HCT116 (cell line): ENCODE measurements at regions not wholly inside any gene's neighbourhood (a gene's known extent, or its start where the extent isn't known, plus 50 kb on each side); places are given as distances from the start of the nearest gene placed in this dataset.

ENCODE experiments used
- ATAC-seq: fragments of 200-7000 bp; cut with Tn5 transposase; 2 replicates; pipeline ENCODE4 v1.9.1; 2020; ENCODE audit warnings: mild to moderate bottlenecking, moderate library complexity
- BruUV-seq: library from RNA; stranded (reverse); fragments of 400-500 nt; replicated peaks from 2 replicates; lab custom pipeline; 2021; lab: Mats Ljungman, UMichigan
- CTCF ChIA-PET: fragments of 300-600 bp; sonication (Branson Sonifier 250); formaldehyde crosslinking; loops from one replicate; lab custom pipeline; 2021; ENCODE audit warnings: antibody characterized with exemption; lab: Charles Lee
- POLR2A ChIA-PET: fragments of 300-600, 350-600 bp; sonication (Branson Sonifier 250); formaldehyde crosslinking; loops from one replicate; lab custom pipeline; 2021; ENCODE audit warnings: antibody characterized with exemption; lab: Charles Lee
- RAD21 ChIA-PET, 2 experiments: fragments of 300-600 bp; sonication (Branson Sonifier 250); formaldehyde crosslinking; loops; one replicate each; lab custom pipeline; 2023; ENCODE audit warnings: low total read pairs in 2 of 2; ENCODE audit not compliant: uncharacterized antibody in 2 of 2, unreplicated experiment in 2 of 2, low non-redundant PET in 1 of 2; lab: Charles Lee
- DNase-seq: peaks from one replicate; pipeline ENCODE4 v3.0.0-alpha.2; 2010; ENCODE audit warnings: low read depth, low spot score
- H2AFZ ChIP-seq: fragments of 200-600 bp; shearing (Covaris generic), sonication (generic); 2 replicates; pipeline ENCODE4 v1.6.1; 2017; ENCODE audit warnings: low read depth, mixed run types, mixed read lengths, antibody characterized with exemption, low read length; ENCODE audit not compliant: poor library complexity, severe bottlenecking
- H3K27ac ChIP-seq: 2 replicates; pipeline ENCODE4 v1.5.1; 2012; ENCODE audit warnings: low read depth, low read length
- H3K27me3 ChIP-seq: fragments of 200-600 bp; sonication (generic); 2 replicates; pipeline ENCODE4 v1.6.1; 2016; ENCODE audit warnings: mixed run types, low read length, mixed read lengths; ENCODE audit not compliant: insufficient read depth
- H3K36me3 ChIP-seq, 2 experiments: fragments of 200-500 bp in 1 of 2; fragments of 200-600 bp in 1 of 2; sonication (Bioruptor generic) in 1 of 2; sonication (generic) in 1 of 2; 2 replicates each; pipeline versions ENCODE4 v1.5.1 to v1.6.1; 2014 to 2016; ENCODE audit warnings: low read length in 2 of 2, inconsistent platforms in 1 of 2, mixed read lengths in 1 of 2, mixed run types in 1 of 2; ENCODE audit not compliant: insufficient read depth in 2 of 2, control insufficient read depth in 1 of 2
- H3K4me1 ChIP-seq, 2 experiments: fragments of 200-600 bp in 1 of 2; sonication (generic) in 1 of 2; 2 replicates each; pipeline versions ENCODE4 v1.5.1 to v1.6.1; 2012 to 2017; ENCODE audit warnings: low read length in 2 of 2, inconsistent platforms in 1 of 2, mild to moderate bottlenecking in 1 of 2, mixed read lengths in 1 of 2, mixed run types in 1 of 2, moderate library complexity in 1 of 2; ENCODE audit not compliant: insufficient read depth in 2 of 2, control insufficient read depth in 1 of 2
- H3K4me2 ChIP-seq: fragments of 200-600 bp; sonication (generic); 2 replicates; pipeline ENCODE4 v1.6.1; 2017; ENCODE audit warnings: mixed run types, low read length, mixed read lengths
- H3K4me3 ChIP-seq, 2 experiments: fragments of 200-600 bp in 1 of 2; sonication (generic) in 1 of 2; replicated peaks in 1 of 2; 2 replicates each; pipeline ENCODE4 v1.5.1; 2011 to 2016; ENCODE audit warnings: low read length in 2 of 2, control low read depth in 1 of 2, low read depth in 1 of 2, mild to moderate bottlenecking in 1 of 2, mixed read lengths in 1 of 2, mixed run types in 1 of 2
- H3K79me2 ChIP-seq: fragments of 200-600 bp; sonication (generic); 2 replicates; pipeline ENCODE4 v1.6.1; 2017; ENCODE audit warnings: mild to moderate bottlenecking, mixed run types, low read length, moderate library complexity, mixed read lengths; ENCODE audit not compliant: insufficient read depth
- H3K9ac ChIP-seq: fragments of 200-600 bp; sonication (generic); 2 replicates; pipeline ENCODE4 v1.6.1; 2016; ENCODE audit warnings: low read length, mixed read lengths
- H3K9me2 ChIP-seq: fragments of 200-600 bp; sonication (generic), shearing (Covaris generic); 2 replicates; pipeline ENCODE4 v1.6.1; 2017; ENCODE audit warnings: mixed run types, mild to moderate bottlenecking, moderate library complexity; ENCODE audit not compliant: insufficient read depth
- H3K9me3 ChIP-seq, 2 experiments: fragments of 200-500 bp in 1 of 2; fragments of 200-600 bp in 1 of 2; sonication (Bioruptor generic) in 1 of 2; sonication (generic) in 1 of 2; 2 replicates each; pipeline ENCODE4 v1.6.1; 2014 to 2017; ENCODE audit warnings: low read length in 2 of 2, mixed read lengths in 2 of 2, inconsistent platforms in 1 of 2, low read depth in 1 of 2, mild to moderate bottlenecking in 1 of 2, mixed run types in 1 of 2, moderate library complexity in 1 of 2; ENCODE audit not compliant: control insufficient read depth in 1 of 2, insufficient read depth in 1 of 2
- H4K20me1 ChIP-seq: fragments of 200-600 bp; sonication (generic), shearing (Covaris generic); 2 replicates; pipeline ENCODE4 v1.6.1; 2017; ENCODE audit warnings: mixed run types, mild to moderate bottlenecking, moderate library complexity; ENCODE audit not compliant: insufficient read depth
- CTCF ChIP-seq, 3 experiments: fragments of 200-600 bp in 1 of 3; sonication (generic) in 1 of 3; IDR thresholded peaks in 2 of 3; conservative IDR thresholded peaks in 1 of 3; 2 replicates each; pipeline ENCODE4 v1.5.1; 2012 to 2017; ENCODE audit warnings: low read depth in 2 of 3, low read length in 2 of 3, antibody characterized with exemption in 1 of 3, borderline replicate concordance in 1 of 3, control low read depth in 1 of 3, mild to moderate bottlenecking in 1 of 3, mixed read lengths in 1 of 3, mixed run types in 1 of 3, moderate library complexity in 1 of 3; ENCODE audit not compliant: insufficient read depth in 1 of 3
- ZFX ChIP-seq: fragments of 450-650 bp; IDR thresholded peaks from 2 replicates; pipeline ENCODE4 v1.6.1; 2017
- ZNF274 ChIP-seq: fragments of 200-500 bp; sonication (Bioruptor generic); IDR thresholded peaks from 2 replicates; pipeline ENCODE4 v1.6.1; 2014; ENCODE audit warnings: mild to moderate bottlenecking, low read depth, low read length, inconsistent platforms
- intact Hi-C: fragments of 100-400 bp; cut with micrococcal nuclease; formaldehyde crosslinking; loops from 2 replicates; pipeline ENCODE4 v1.10.0; 2022
- TF ChIP-seq, protein P1 (sequence below): IDR thresholded peaks from 2 replicates; pipeline ENCODE4 v1.6.1; 2011; ENCODE audit warnings: mild to moderate bottlenecking, low read length, moderate library complexity; ENCODE audit not compliant: insufficient replicate concordance; ENCODE audit errors: extremely low read depth

DNA sequence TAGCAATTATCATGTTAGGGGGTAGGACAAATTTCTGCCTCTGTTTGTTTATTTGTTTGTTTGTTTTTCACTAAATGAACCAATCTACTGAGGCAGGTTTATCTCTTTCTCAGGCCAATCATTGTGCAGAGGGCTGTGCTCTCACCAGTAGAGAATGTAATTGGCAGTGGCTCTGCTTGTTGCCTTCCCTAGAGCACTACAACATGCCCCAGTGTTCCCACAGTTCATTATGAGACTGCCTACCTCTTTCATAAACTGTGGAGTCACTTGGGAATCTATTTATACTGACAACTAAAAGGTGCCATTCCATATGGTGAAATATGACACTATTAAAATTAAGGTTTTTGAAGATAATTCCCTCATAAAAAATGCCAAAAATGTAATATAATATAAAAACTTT, 196.3 kb upstream of the ALCAM start:
- no peak overlapping the region for H3K4me3 ChIP-seq
- TF ChIP-seq, protein P1, sequence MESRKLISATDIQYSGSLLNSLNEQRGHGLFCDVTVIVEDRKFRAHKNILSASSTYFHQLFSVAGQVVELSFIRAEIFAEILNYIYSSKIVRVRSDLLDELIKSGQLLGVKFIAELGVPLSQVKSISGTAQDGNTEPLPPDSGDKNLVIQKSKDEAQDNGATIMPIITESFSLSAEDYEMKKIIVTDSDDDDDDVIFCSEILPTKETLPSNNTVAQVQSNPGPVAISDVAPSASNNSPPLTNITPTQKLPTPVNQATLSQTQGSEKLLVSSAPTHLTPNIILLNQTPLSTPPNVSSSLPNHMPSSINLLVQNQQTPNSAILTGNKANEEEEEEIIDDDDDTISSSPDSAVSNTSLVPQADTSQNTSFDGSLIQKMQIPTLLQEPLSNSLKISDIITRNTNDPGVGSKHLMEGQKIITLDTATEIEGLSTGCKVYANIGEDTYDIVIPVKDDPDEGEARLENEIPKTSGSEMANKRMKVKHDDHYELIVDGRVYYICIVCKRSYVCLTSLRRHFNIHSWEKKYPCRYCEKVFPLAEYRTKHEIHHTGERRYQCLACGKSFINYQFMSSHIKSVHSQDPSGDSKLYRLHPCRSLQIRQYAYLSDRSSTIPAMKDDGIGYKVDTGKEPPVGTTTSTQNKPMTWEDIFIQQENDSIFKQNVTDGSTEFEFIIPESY: no peak
- TF ChIP-seq CTCF (IDR thresholded peaks at IDR 0.05 in 2 of 3, conservative IDR thresholded peaks at IDR 0.05 in 1 of 3; ENCODE audit: borderline replicate concordance in 1 of 3, insufficient read depth in 1 of 3, low read depth in 2 of 3, low read length in 2 of 3) (no peak), ZFX (no peak), ZNF274 (no peak)
- no peak overlapping the region for H3K27ac ChIP-seq
- BruUV-seq: no TSS peak
- POLR2A ChIA-PET: no interaction called here
- no peaks in the 10 kb centered on the region for H3K36me3 ChIP-seq
- CTCF ChIA-PET: no interaction called here
- no peak overlapping the region for H3K9ac ChIP-seq
- H3K9me2 ChIP-seq: no peaks in the 10 kb centered on the region
- no peaks in the 10 kb centered on the region for H3K4me1 ChIP-seq
- H4K20me1 ChIP-seq: no peaks in the 10 kb centered on the region
- H3K79me2 ChIP-seq: no peaks in the 10 kb centered on the region
- DNase-seq: no peak
- no peaks in the 10 kb centered on the region for H3K27me3 ChIP-seq
- ATAC-seq: no peak
- intact Hi-C loops: no loop called here
- H3K9me3 ChIP-seq: no peaks in the 10 kb centered on the region
- no peak overlapping the region for H2AFZ ChIP-seq
- H3K4me2 ChIP-seq: no peak overlapping the region
- RAD21 ChIA-PET: no interaction called here
